ENCODE measurements at regions not wholly inside any gene's neighbourhood (a gene's known extent, or its start where the extent isn't known, plus 50 kb on each side); places are given as distances from the start of the nearest gene placed in this dataset.

DNA sequence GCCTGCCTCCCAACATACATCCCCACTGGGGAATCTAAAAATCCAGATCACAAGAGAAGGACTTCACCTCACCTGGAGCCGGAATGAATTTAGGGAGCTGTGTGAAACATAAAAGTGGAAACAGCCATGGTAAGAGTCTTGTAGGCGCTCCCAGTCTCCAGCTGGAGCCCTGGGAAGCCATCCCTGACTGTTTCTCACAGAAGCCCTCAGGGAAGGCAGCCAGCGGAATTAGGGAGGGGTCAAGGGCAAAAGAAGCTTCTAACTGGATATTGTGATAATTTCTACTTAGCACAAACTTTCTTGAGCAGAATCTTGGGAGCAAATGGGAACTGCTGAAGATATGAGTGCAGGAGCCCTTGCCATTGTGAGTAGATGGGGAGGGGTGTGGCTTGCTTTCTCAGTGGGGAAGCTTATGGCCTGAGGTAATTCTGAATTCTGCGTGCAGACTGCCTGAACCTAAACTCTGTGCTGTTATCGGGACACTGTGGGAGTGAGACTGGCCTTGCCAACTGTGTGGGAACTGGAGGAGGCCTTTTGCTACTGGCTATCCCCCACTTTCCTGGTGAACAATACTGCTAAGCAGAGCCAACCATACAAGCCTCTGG, 174.4 kb upstream of the SMC2 start:
- no peaks in the 10 kb centered on the region for H3K9me3 ChIP-seq (ENCODE audit: low read length)
- no peak overlapping the region for H3K4me2 ChIP-seq (ENCODE audit: low read length)
- H3K9ac ChIP-seq (ENCODE audit: low read length), result no peak overlapping the region
- no peaks in the 10 kb centered on the region for H3K9me2 ChIP-seq (ENCODE audit: low read depth, low read length)
- TF ChIP-seq EZH2 (IDR thresholded peaks at IDR 0.05; ENCODE audit: borderline replicate concordance, low read length), result no peak
- TF ChIP-seq, protein P1, sequence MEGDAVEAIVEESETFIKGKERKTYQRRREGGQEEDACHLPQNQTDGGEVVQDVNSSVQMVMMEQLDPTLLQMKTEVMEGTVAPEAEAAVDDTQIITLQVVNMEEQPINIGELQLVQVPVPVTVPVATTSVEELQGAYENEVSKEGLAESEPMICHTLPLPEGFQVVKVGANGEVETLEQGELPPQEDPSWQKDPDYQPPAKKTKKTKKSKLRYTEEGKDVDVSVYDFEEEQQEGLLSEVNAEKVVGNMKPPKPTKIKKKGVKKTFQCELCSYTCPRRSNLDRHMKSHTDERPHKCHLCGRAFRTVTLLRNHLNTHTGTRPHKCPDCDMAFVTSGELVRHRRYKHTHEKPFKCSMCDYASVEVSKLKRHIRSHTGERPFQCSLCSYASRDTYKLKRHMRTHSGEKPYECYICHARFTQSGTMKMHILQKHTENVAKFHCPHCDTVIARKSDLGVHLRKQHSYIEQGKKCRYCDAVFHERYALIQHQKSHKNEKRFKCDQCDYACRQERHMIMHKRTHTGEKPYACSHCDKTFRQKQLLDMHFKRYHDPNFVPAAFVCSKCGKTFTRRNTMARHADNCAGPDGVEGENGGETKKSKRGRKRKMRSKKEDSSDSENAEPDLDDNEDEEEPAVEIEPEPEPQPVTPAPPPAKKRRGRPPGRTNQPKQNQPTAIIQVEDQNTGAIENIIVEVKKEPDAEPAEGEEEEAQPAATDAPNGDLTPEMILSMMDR (IDR thresholded peaks at IDR 0.05; ENCODE audit: low read length), result no peak
- no peaks in the 10 kb centered on the region for H4K20me1 ChIP-seq (ENCODE audit: insufficient read depth, low read length)
- no peaks in the 10 kb centered on the region for H3K27me3 ChIP-seq (ENCODE audit: insufficient read depth, low read length)
- no peaks in the 10 kb centered on the region for H3F3A ChIP-seq (ENCODE audit: insufficient read depth, low read length)
- no peak overlapping the region for H3K27ac ChIP-seq (ENCODE audit: low read depth, low read length, poor library complexity, severe bottlenecking)
- no peaks in the 10 kb centered on the region for H3K4me1 ChIP-seq (ENCODE audit: insufficient read depth, low read length, severe bottlenecking)
- H3K79me2 ChIP-seq (ENCODE audit: insufficient read depth, low read length), result no peaks in the 10 kb centered on the region
- H2AFZ ChIP-seq (ENCODE audit: low read length), result no peak overlapping the region
- H3K4me3 ChIP-seq (ENCODE audit: low read depth, low read length, poor library complexity, severe bottlenecking), result no peak overlapping the region
- H3K36me3 ChIP-seq (ENCODE audit: insufficient read depth, low read length), result no peaks in the 10 kb centered on the region

GRCh38 chr9:103928442-103928841, 165.7 kb upstream of the SMC2 start:
- no peaks in the 10 kb centered on the region for H3K27me3 ChIP-seq (ENCODE audit: insufficient read depth, low read length)
- no peak overlapping the region for H2AFZ ChIP-seq (ENCODE audit: low read length)
- H3K27ac ChIP-seq (ENCODE audit: low read depth, low read length, poor library complexity, severe bottlenecking), result no peak overlapping the region
- H3K4me2 ChIP-seq (ENCODE audit: low read length), result no peak overlapping the region
- no peaks in the 10 kb centered on the region for H3K79me2 ChIP-seq (ENCODE audit: insufficient read depth, low read length)
- no peaks in the 10 kb centered on the region for H4K20me1 ChIP-seq (ENCODE audit: insufficient read depth, low read length)
- H3K4me3 ChIP-seq (ENCODE audit: low read depth, low read length, poor library complexity, severe bottlenecking), result no peak overlapping the region
- no peaks in the 10 kb centered on the region for H3K9me3 ChIP-seq (ENCODE audit: low read length)
- no peaks in the 10 kb centered on the region for H3F3A ChIP-seq (ENCODE audit: insufficient read depth, low read length)
- no peaks in the 10 kb centered on the region for H3K36me3 ChIP-seq (ENCODE audit: insufficient read depth, low read length)
- TF ChIP-seq, protein P1 (IDR thresholded peaks at IDR 0.05; ENCODE audit: low read length), result no peak; the same call in 1 of the 2 replicates
- TF ChIP-seq EZH2 (IDR thresholded peaks at IDR 0.05; ENCODE audit: borderline replicate concordance, low read length), result no peak
- H3K9me2 ChIP-seq (ENCODE audit: low read depth, low read length), result no peaks in the 10 kb centered on the region
- no peaks in the 10 kb centered on the region for H3K4me1 ChIP-seq (ENCODE audit: insufficient read depth, low read length, severe bottlenecking)
- H3K9ac ChIP-seq (ENCODE audit: low read length), result no peak overlapping the region

DNA sequence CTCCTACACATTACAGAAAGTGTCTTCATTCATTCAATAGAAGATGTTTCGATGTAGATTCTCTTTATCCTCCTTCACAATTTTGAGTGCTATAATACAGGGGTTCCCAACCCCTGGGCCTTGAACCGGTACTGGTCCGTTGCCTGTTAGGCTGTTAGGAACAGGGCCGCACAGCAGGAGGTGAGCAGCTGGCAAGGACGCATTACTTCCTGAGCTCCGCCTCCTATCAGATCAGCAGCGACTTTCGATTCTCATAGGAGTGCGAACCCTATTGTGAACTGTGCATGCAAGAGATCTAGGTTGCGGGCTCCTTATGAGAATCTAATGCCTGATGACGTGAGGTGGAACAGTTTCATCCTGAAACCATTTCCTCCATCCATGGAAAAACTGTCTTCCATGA, 153.0 kb upstream of the SMC2 start:
- Histone ChIP-seq H3K4me1 (ENCODE audit: insufficient read depth, low read length, severe bottlenecking) (no peaks in the 10 kb centered on the region), H3K9ac (ENCODE audit: low read length) (no peak overlapping the region)

More for the DNA sequence above, 153.0 kb upstream of the SMC2 start:
- TF ChIP-seq EZH2 (IDR thresholded peaks at IDR 0.05; ENCODE audit: borderline replicate concordance, low read length), result no peak
- TF ChIP-seq, protein P1 (IDR thresholded peaks at IDR 0.05; ENCODE audit: low read length), result no peak
- H3K79me2 ChIP-seq (ENCODE audit: insufficient read depth, low read length), result no peaks in the 10 kb centered on the region
- H3K36me3 ChIP-seq (ENCODE audit: insufficient read depth, low read length), result no peaks in the 10 kb centered on the region
- H3K27me3 ChIP-seq (ENCODE audit: insufficient read depth, low read length), result no peaks in the 10 kb centered on the region
- peaks cover 2% of the 10 kb centered on the region; the same call in 1 of the 2 replicates for H4K20me1 ChIP-seq (ENCODE audit: insufficient read depth, low read length)
- H3K4me2 ChIP-seq (ENCODE audit: low read length), result no peak overlapping the region
- no peaks in the 10 kb centered on the region for H3K9me3 ChIP-seq (ENCODE audit: low read length)
- no peaks in the 10 kb centered on the region for H3F3A ChIP-seq (ENCODE audit: insufficient read depth, low read length)
- no peak overlapping the region for H2AFZ ChIP-seq (ENCODE audit: low read length)
- no peak overlapping the region for H3K4me3 ChIP-seq (ENCODE audit: low read depth, low read length, poor library complexity, severe bottlenecking)
- no peak overlapping the region for H3K27ac ChIP-seq (ENCODE audit: low read depth, low read length, poor library complexity, severe bottlenecking)
- H3K9me2 ChIP-seq (ENCODE audit: low read depth, low read length), result no peaks in the 10 kb centered on the region
